ENCODE measurements at regions not wholly inside any gene's neighbourhood (a gene's known extent, or its start where the extent isn't known, plus 50 kb on each side); places are given as distances from the start of the nearest gene placed in this dataset.

- no peaks in the 10 kb centered on the region for H3K36me3 ChIP-seq (ENCODE audit: insufficient read depth, low read length)
- H4K20me1 ChIP-seq (ENCODE audit: insufficient read depth, low read length, poor library complexity, severe bottlenecking) = no peaks in the 10 kb centered on the region
- H3K4me2 ChIP-seq (ENCODE audit: low read depth, low read length, poor library complexity, severe bottlenecking) = no peak overlapping the region
- no peak overlapping the region for H2AFZ ChIP-seq (ENCODE audit: low read length)
- no peaks in the 10 kb centered on the region for H3K9me2 ChIP-seq (replicated peaks; ENCODE audit: low read depth, low read length)
- no peaks in the 10 kb centered on the region for H3F3A ChIP-seq (ENCODE audit: low read depth)
- no peak overlapping the region for H3K9ac ChIP-seq (ENCODE audit: low read depth, low read length, poor library complexity, severe bottlenecking)
- H3K4me1 ChIP-seq (ENCODE audit: insufficient read depth, low read length, poor library complexity, severe bottlenecking) = no peaks in the 10 kb centered on the region
- TF ChIP-seq EZH2phosphoT487 (IDR thresholded peaks at IDR 0.05; ENCODE audit: borderline replicate concordance) (no peak), CTCF (conservative IDR thresholded peaks at IDR 0.05; ENCODE audit: low read length) (no peak)
- H3K27me3 ChIP-seq (ENCODE audit: insufficient read depth, low read length, poor library complexity, severe bottlenecking) = no peaks in the 10 kb centered on the region
- no peaks in the 10 kb centered on the region; the same call in 1 of the 2 replicates for H3K9me3 ChIP-seq (ENCODE audit: insufficient read depth, low read depth, low read length)
- no peak overlapping the region for H3K4me3 ChIP-seq (ENCODE audit: low read length, poor library complexity, severe bottlenecking)
- no peaks in the 10 kb centered on the region for H3K79me2 ChIP-seq (ENCODE audit: insufficient read depth, low read length)
These were observed 118.4 kb upstream of the PALMD start for GRCh38 chr1:99527545-99527944.

GRCh38 chr1:99529002-99529401 lies 116.9 kb upstream of the PALMD start:
- Histone ChIP-seq H3K4me1 (ENCODE audit: insufficient read depth, low read length, poor library complexity, severe bottlenecking) (no peaks in the 10 kb centered on the region), H3K4me3 (ENCODE audit: low read length, poor library complexity, severe bottlenecking) (no peak overlapping the region), H2AFZ (ENCODE audit: low read length) (peak overlapping the region; percentile 56; the same call in 1 of the 2 replicates), H3K9ac (ENCODE audit: low read depth, low read length, poor library complexity, severe bottlenecking) (no peak overlapping the region), H3K9me3 (ENCODE audit: insufficient read depth, low read depth, low read length) (no peaks in the 10 kb centered on the region), H3F3A (ENCODE audit: low read depth) (no peaks in the 10 kb centered on the region), H4K20me1 (ENCODE audit: insufficient read depth, low read length, poor library complexity, severe bottlenecking) (no peaks in the 10 kb centered on the region), H3K9me2 (replicated peaks; ENCODE audit: low read depth, low read length) (no peaks in the 10 kb centered on the region), H3K79me2 (ENCODE audit: insufficient read depth, low read length) (no peaks in the 10 kb centered on the region), H3K36me3 (ENCODE audit: insufficient read depth, low read length) (no peaks in the 10 kb centered on the region), H3K4me2 (ENCODE audit: low read depth, low read length, poor library complexity, severe bottlenecking) (no peak overlapping the region), H3K27me3 (ENCODE audit: insufficient read depth, low read length, poor library complexity, severe bottlenecking) (no peaks in the 10 kb centered on the region)
- TF ChIP-seq EZH2phosphoT487 (IDR thresholded peaks at IDR 0.05; ENCODE audit: borderline replicate concordance) = no peak
- TF ChIP-seq CTCF (conservative IDR thresholded peaks at IDR 0.05; ENCODE audit: low read length) = no peak

DNA sequence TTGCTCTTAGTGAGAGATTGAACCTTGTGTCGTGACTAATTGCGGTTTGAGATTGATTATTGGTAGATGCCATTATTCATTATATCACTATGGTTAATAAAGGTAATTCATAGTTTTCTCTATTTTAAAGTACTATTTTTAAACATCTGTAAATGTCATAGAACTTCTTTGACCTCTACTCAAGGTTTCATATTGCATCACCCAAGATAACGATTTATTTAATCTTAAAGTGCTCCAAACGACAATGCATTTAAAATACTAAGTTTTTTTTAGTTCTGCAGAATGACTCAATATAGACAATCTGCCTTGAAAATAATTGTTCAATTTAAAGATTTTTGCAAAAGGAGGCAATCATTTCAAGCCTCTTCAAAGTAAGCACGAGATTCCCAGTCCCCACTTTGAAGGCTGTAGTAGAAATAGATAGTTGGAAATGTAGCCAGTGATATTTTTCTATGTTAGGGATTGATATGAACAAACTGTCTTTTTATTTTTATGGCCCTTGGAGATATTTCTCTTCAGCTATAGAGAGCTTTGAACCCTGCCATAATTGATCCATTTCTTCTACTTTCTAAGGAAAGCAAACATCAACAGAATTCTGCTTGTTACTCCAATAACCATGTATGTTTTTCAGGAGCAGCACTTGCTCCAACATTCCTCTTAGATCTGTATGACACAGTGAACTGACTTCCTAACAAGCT lies 114.2 kb upstream of the PALMD start:
- no peaks in the 10 kb centered on the region for H4K20me1 ChIP-seq (ENCODE audit: insufficient read depth, low read length, poor library complexity, severe bottlenecking)
- no peak overlapping the region for H3K4me3 ChIP-seq (ENCODE audit: low read length, poor library complexity, severe bottlenecking)
- no peak overlapping the region for H2AFZ ChIP-seq (ENCODE audit: low read length)
- H3K4me2 ChIP-seq (ENCODE audit: low read depth, low read length, poor library complexity, severe bottlenecking) = no peak overlapping the region
- no peaks in the 10 kb centered on the region for H3K27me3 ChIP-seq (ENCODE audit: insufficient read depth, low read length, poor library complexity, severe bottlenecking)
- H3K79me2 ChIP-seq (ENCODE audit: insufficient read depth, low read length) = no peaks in the 10 kb centered on the region
- H3K9me3 ChIP-seq (ENCODE audit: insufficient read depth, low read depth, low read length) = no peaks in the 10 kb centered on the region
- H3K9ac ChIP-seq (ENCODE audit: low read depth, low read length, poor library complexity, severe bottlenecking) = no peak overlapping the region
- H3K9me2 ChIP-seq (replicated peaks; ENCODE audit: low read depth, low read length) = no peaks in the 10 kb centered on the region
- H3K4me1 ChIP-seq (ENCODE audit: insufficient read depth, low read length, poor library complexity, severe bottlenecking) = no peaks in the 10 kb centered on the region
- TF ChIP-seq CTCF (conservative IDR thresholded peaks at IDR 0.05; ENCODE audit: low read length) = no peak
- TF ChIP-seq EZH2phosphoT487 (IDR thresholded peaks at IDR 0.05; ENCODE audit: borderline replicate concordance) = no peak
- no peaks in the 10 kb centered on the region for H3F3A ChIP-seq (ENCODE audit: low read depth)
- H3K36me3 ChIP-seq (ENCODE audit: insufficient read depth, low read length) = no peaks in the 10 kb centered on the region
